H1 (cell line): ENCODE measurements at regions not wholly inside any gene's neighbourhood (a gene's known extent, or its start where the extent isn't known, plus 50 kb on each side); places are given as distances from the start of the nearest gene placed in this dataset.

Experiments
- CTCF ChIA-PET: fragments of 300-600 bp; sonication (Branson Sonifier 250); formaldehyde crosslinking; loops from one replicate; lab custom pipeline; 2021; ENCODE audit not compliant: partially characterized antibody; lab: Charles Lee
- POLR2A ChIA-PET: fragments of 300-600 bp; sonication (Branson Sonifier 250); formaldehyde crosslinking; loops from one replicate; lab custom pipeline; 2021; ENCODE audit warnings: inconsistent platforms; ENCODE audit not compliant: partially characterized antibody; lab: Charles Lee
- DNase-seq, 2 experiments: peaks; one replicate each; pipeline versions ENCODE4 v3.0.0 to v3.0.0-alpha.2; 2010 to 2022; ENCODE audit warnings: low spot score in 2 of 2, low read depth in 1 of 2, mixed read lengths in 1 of 2
- FAIRE-seq: peaks from 2 replicates; lab custom pipeline; 2011; peaks lifted over from hg19 to GRCh38; lab: Jason Lieb, UNC
- H2AFZ ChIP-seq: 2 replicates; pipeline ENCODE4 v1.8.1; 2012; ENCODE audit warnings: low read length, inconsistent platforms
- H2AK5ac ChIP-seq: 2 replicates; pipeline ENCODE4 v1.6.1; 2013; ENCODE audit warnings: low read depth, low read length
- H2BK120ac ChIP-seq: replicated peaks from 2 replicates; pipeline ENCODE3; 2013; ENCODE audit warnings: low read depth, low read length, inconsistent platforms
- H2BK12ac ChIP-seq: 2 replicates; pipeline ENCODE4 v1.6.1; 2013; ENCODE audit warnings: low read depth, low read length
- H2BK15ac ChIP-seq: 2 replicates; pipeline ENCODE4 v1.6.1; 2013; ENCODE audit warnings: low read length
- H2BK20ac ChIP-seq: 2 replicates; pipeline ENCODE4 v1.6.1; 2013; ENCODE audit warnings: low read length
- H2BK5ac ChIP-seq: 2 replicates; pipeline ENCODE4 v1.6.1; 2013; ENCODE audit warnings: low read depth, low read length
- H3K14ac ChIP-seq: 2 replicates; pipeline ENCODE4 v1.6.1; 2013; ENCODE audit warnings: inconsistent platforms; ENCODE audit not compliant: insufficient read length
- H3K18ac ChIP-seq: 2 replicates; pipeline ENCODE4 v1.6.1; 2013; ENCODE audit warnings: low read length; ENCODE audit errors: extremely low read depth
- H3K23ac ChIP-seq: 2 replicates; pipeline ENCODE4 v1.6.1; 2013; ENCODE audit warnings: inconsistent platforms; ENCODE audit not compliant: insufficient read length
- H3K23me2 ChIP-seq: 2 replicates; pipeline ENCODE4 v1.6.1; 2013; ENCODE audit warnings: low read depth, low read length
- H3K27ac ChIP-seq: 2 replicates; pipeline ENCODE4 v1.6.1; 2011; ENCODE audit warnings: low read depth, low read length, inconsistent platforms
- H3K27me3 ChIP-seq, 4 experiments: replicated peaks in 1 of 4; 1 replicate in 1 of 4; 2 replicates in 3 of 4; pipeline versions ENCODE4 v1.6.1 to v1.8.1; 2011 to 2013; ENCODE audit warnings: low read length in 3 of 4, mild to moderate bottlenecking in 3 of 4, inconsistent platforms in 2 of 4, mixed read lengths in 2 of 4, moderate library complexity in 1 of 4; ENCODE audit not compliant: control insufficient read depth in 3 of 4, insufficient read depth in 3 of 4; ENCODE audit errors: extremely low read depth in 1 of 4
- H3K36me3 ChIP-seq, 4 experiments: 2 replicates each; pipeline versions ENCODE4 v1.6.1 to v1.8.1; 2011 to 2013; ENCODE audit warnings: mild to moderate bottlenecking in 4 of 4, low read length in 3 of 4, moderate library complexity in 2 of 4, control low read depth in 1 of 4, inconsistent platforms in 1 of 4; ENCODE audit not compliant: insufficient read depth in 4 of 4, control insufficient read depth in 2 of 4
- H3K4ac ChIP-seq: replicated peaks from 2 replicates; pipeline ENCODE3; 2013; ENCODE audit warnings: low read length, low read depth, mixed read lengths, inconsistent platforms; ENCODE audit not compliant: insufficient read length
- H3K4me1 ChIP-seq, 4 experiments: replicated peaks in 1 of 4; 1 replicate in 1 of 4; 2 replicates in 3 of 4; pipeline versions ENCODE4 v1.6.1 to v1.8.1; 2011 to 2013; ENCODE audit warnings: low read length in 3 of 4, inconsistent platforms in 2 of 4, mixed read lengths in 1 of 4; ENCODE audit not compliant: insufficient read depth in 4 of 4, control insufficient read depth in 3 of 4
- H3K4me2 ChIP-seq, 2 experiments: 2 replicates each; pipeline versions ENCODE4 v1.6.1 to v1.8.1; 2011 to 2013; ENCODE audit warnings: low read depth in 2 of 2, low read length in 2 of 2, control low read depth in 1 of 2, inconsistent platforms in 1 of 2, mild to moderate bottlenecking in 1 of 2; ENCODE audit not compliant: insufficient read depth in 1 of 2
- H3K4me3 ChIP-seq, 4 experiments: fragments of 200-600, 300-600 bp in 1 of 4; sonication (generic), shearing (Covaris generic), sonication (Bioruptor Twin) in 1 of 4; 2 replicates each; pipeline versions ENCODE4 v1.5.1 to v1.8.1; 2011 to 2016; ENCODE audit warnings: low read length in 4 of 4, low read depth in 3 of 4, control low read depth in 2 of 4, inconsistent platforms in 2 of 4, mild to moderate bottlenecking in 2 of 4, mixed read lengths in 1 of 4, moderate library complexity in 1 of 4; ENCODE audit not compliant: insufficient read depth in 2 of 4; ENCODE audit errors: extremely low read depth in 1 of 4
- H3K56ac ChIP-seq: replicated peaks from 2 replicates; pipeline ENCODE3; 2013; ENCODE audit warnings: low read depth, mild to moderate bottlenecking, mixed read lengths, low read length, inconsistent platforms; ENCODE audit not compliant: insufficient read length
- H3K79me1 ChIP-seq: 2 replicates; pipeline ENCODE4 v1.6.1; 2013; ENCODE audit warnings: low read depth, low read length, control low read depth
- H3K79me2 ChIP-seq, 2 experiments: 2 replicates each; pipeline versions ENCODE4 v1.6.1 to v1.8.1; 2012 to 2013; ENCODE audit warnings: low read length in 2 of 2, mild to moderate bottlenecking in 2 of 2, inconsistent platforms in 1 of 2; ENCODE audit not compliant: insufficient read depth in 2 of 2, control insufficient read depth in 1 of 2
- H3K9ac ChIP-seq, 4 experiments: replicated peaks in 1 of 4; 1 replicate in 1 of 4; 2 replicates in 3 of 4; pipeline versions ENCODE4 v1.6.1 to v1.8.1; 2011 to 2013; ENCODE audit warnings: low read depth in 3 of 4, low read length in 3 of 4, control low read depth in 2 of 4, mild to moderate bottlenecking in 2 of 4, moderate library complexity in 2 of 4, inconsistent platforms in 1 of 4; ENCODE audit errors: extremely low read depth in 1 of 4
- H3K9me3 ChIP-seq, 2 experiments: 2 replicates each; pipeline versions ENCODE4 v1.6.1 to v1.8.1; 2012 to 2013; ENCODE audit warnings: mild to moderate bottlenecking in 2 of 2, moderate library complexity in 2 of 2, control low read depth in 1 of 2, inconsistent platforms in 1 of 2, low read depth in 1 of 2, low read length in 1 of 2, mixed read lengths in 1 of 2; ENCODE audit not compliant: insufficient read depth in 2 of 2
- H4K20me1 ChIP-seq, 2 experiments: replicated peaks in 1 of 2; 2 replicates each; pipeline versions ENCODE3 to v1.8.1; 2011 to 2013; ENCODE audit warnings: inconsistent platforms in 2 of 2, low read length in 2 of 2, mild to moderate bottlenecking in 1 of 2; ENCODE audit not compliant: insufficient read depth in 2 of 2, control insufficient read depth in 1 of 2
- H4K5ac ChIP-seq: 2 replicates; pipeline ENCODE4 v1.6.1; 2013; ENCODE audit warnings: low read length, low read depth, mixed read lengths, inconsistent platforms; ENCODE audit not compliant: insufficient read length
- H4K8ac ChIP-seq: 2 replicates; pipeline ENCODE4 v1.8.0; 2013; ENCODE audit warnings: mild to moderate bottlenecking, moderate library complexity, low read length, inconsistent platforms; ENCODE audit not compliant: insufficient read depth; ENCODE audit errors: extremely low read depth
- H4K91ac ChIP-seq: replicated peaks from 2 replicates; pipeline ENCODE3; 2013; ENCODE audit warnings: low read length, mixed read lengths, inconsistent platforms; ENCODE audit not compliant: insufficient read length
- BCL11A ChIP-seq, 2 experiments: IDR thresholded peaks; one replicate each; pipeline ENCODE4 v1.6.1; 2011; ENCODE audit warnings: low read depth in 2 of 2, low read length in 2 of 2, mild to moderate bottlenecking in 2 of 2
- MAFK ChIP-seq: IDR thresholded peaks from 2 replicates; pipeline ENCODE4 v1.6.1; 2012; ENCODE audit warnings: low read depth, mild to moderate bottlenecking, improper control_type of control experiment, low read length
- WGBS, 2 experiments: shearing (Covaris generic) in 1 of 2; methylation state at CpG; one replicate each; pipeline versions ENCODE4 v1.1.6 to v1.1.7; 2013 to 2015; ENCODE audit warnings: low lambda C conversion rate in 2 of 2, mixed read lengths in 2 of 2, inconsistent platforms in 1 of 2, low coverage in 1 of 2, missing lambda C conversion rate in 1 of 2; ENCODE audit not compliant: insufficient replicate concordance in 2 of 2, insufficient coverage in 1 of 2, insufficient read length in 1 of 2; ENCODE audit errors: extremely low coverage in 1 of 2, missing lambda C conversion rate in 1 of 2; 5-methylcytosine and 5-hydroxymethylcytosine counted together

GRCh38 chr9:107863396-107863795, 373.8 kb upstream of the KLF4 start:
- Histone ChIP-seq H2BK20ac (no peak overlapping the region), H2BK5ac (no peak overlapping the region), H4K8ac (no peak overlapping the region), H3K4me2 (no peak overlapping the region), H2BK120ac (no peak overlapping the region), H3K9me3 (no peaks in the 10 kb centered on the region), H4K91ac (no peak overlapping the region), H2AK5ac (no peak overlapping the region), H3K56ac (no peak overlapping the region), H3K4me1 (no peaks in the 10 kb centered on the region), H3K4me3 (no peak overlapping the region), H3K9ac (no peak overlapping the region), H3K79me2 (no peaks in the 10 kb centered on the region), H3K27me3 (no peaks in the 10 kb centered on the region), H3K36me3 (no peaks in the 10 kb centered on the region), H2AFZ (no peak overlapping the region), H3K4ac (no peak overlapping the region), H3K79me1 (no peaks in the 10 kb centered on the region), H3K18ac (no peak overlapping the region), H3K14ac (no peak overlapping the region), H2BK12ac (no peak overlapping the region), H4K20me1 (no peaks in the 10 kb centered on the region), H4K5ac (no peak overlapping the region), H3K23me2 (no peaks in the 10 kb centered on the region), H3K23ac (no peak overlapping the region), H2BK15ac (no peak overlapping the region), H3K27ac (no peak overlapping the region)
- CTCF ChIA-PET = interaction anchor here (0.6 kb wide), 1 partner anchor 466 kb away, joined by 3 read pairs; no protein-coding TSS in a partner anchor
- TF ChIP-seq MAFK (no peak), BCL11A (IDR thresholded peaks at IDR 0.05; ENCODE audit: low read depth in 2 of 2, low read length in 2 of 2) (no peak)
- DNase-seq = no peak
- POLR2A ChIA-PET = no interaction called here
- no peak for FAIRE-seq
- WGBS, 2 experiments = 95% methylated on average over 4 of the region's 4 CpGs; no CpG with 5 or more reads in 1 of the 2 experiments
